Stimulated activated CD4-positive, alpha-beta T cell treated with anti-CD3 and anti-CD28 coated beads, Interleukin-15, amount 100 ng/mL, for 48 hours (primary cell): ENCODE measurements at regions not wholly inside any gene's neighbourhood (a gene's known extent, or its start where the extent isn't known, plus 50 kb on each side); places are given as distances from the start of the nearest gene placed in this dataset.
"Not testable (repeated sequence)": the region's sequence is repeated elsewhere in the genome, so short reads cannot be mapped to it uniquely, and the experiment has no call there.

ENCODE experiments used
- DNase-seq, 2 donors: peaks; one replicate each; pipeline ENCODE4 v3.0.0-alpha.2; 2020; ENCODE audit warnings: low read depth in 2 of 2

DNA sequence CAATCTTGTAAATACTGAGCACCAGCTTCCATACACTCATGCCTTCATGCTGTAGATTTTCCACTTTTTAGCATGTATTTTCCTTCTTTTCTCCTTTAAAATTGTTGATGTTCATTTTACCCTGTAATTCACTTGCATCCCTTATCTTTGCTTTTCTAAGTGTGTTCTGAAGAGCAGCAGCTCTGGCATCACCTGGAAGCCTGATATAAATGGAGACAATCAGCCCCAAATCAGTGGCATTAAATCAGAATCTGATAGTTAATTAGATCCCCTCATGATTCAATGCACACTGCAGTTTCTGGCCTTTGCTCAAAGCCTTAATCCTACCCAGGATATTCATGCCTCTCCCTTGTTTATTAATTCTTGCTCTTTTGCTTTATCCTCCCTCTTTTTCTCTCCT, 942.4 kb downstream of the XPNPEP1 start:
- no peak for DNase-seq

DNA sequence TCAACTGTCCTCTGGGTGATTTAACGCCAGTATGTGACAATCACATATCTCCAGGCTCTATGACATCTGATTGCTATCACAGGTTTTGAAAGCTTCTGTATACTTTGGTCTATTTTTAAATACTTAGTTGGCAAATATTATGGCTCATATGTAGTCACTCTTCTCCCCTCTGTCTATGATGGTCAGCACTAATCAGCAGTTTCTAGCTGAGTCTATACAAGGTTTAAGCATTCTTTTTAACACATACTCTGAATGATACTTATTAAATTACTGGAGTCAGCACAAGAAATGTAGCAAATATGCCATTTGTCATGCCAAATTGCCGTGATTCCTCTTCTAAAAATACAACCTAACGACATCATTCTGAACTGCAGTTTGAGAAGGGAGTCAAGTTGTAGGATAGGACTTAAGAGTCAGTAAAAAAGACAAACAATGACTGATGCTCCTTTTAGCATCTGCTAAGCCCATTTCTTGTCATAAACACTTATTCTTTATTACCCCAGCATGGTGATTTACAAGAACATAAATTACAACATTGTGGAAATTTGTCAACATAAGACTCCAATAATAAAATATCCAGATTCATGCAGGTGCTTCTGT, 947.8 kb downstream of the XPNPEP1 start:
- DNase-seq: no peak

DNA sequence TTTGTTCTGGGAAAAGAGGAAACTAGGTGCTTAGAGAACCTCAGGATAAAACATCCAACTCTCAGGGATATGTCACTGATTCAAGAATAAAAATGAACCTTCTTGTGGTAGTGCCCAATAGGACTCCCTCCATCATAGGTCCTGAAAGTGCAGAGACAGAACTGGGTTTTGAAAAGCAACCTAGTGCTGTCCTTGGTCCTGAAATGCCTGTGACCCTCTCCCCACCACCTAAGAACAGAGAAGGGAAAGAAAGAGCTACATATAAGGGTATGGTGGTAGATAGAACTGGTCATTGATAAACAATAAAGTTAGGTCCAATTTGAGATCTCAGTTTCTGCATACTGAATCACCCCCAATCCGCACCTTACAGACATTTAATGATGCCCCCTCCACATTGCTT, 953.3 kb downstream of the XPNPEP1 start:
- DNase-seq: no peak

DNA sequence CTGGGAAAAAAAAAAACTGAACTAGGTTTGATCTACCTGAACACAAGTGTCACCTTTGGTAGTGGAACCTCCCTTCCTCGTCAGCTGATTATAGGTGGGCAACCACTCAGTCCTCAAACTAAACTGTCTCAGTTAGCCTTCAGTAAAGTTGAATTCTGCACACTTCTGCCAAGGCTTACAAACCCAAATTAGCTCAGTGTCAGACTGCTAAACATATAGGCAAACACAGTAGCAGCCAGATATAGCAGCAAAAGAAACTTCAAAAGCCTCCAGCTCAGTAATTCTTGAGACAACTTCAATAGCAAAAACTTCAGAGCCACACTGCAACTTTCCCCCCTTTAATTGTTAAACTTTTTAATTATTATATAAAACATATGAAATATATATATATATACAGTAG, 956.9 kb downstream of the XPNPEP1 start:
- no peak for DNase-seq

DNA sequence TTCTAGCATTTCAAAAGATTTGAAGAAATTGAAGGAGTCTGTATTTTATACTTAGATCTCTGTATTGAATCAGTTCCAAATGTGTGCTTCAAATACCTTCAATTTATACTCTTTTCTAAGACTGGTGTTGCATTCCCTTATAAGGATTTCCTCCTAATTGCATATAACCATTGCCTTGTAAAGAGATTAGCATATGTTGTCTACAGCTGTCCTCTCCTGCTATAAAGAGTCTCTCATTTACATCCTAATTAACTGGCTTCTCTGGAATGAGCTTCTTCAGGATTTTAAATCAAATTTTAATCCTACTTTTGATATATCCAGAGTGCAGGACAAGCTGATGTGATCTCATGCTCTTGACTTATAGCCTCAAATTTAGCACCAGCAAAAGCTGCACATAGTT, 957.3 kb downstream of the XPNPEP1 start:
- DNase-seq: no peak

DNA sequence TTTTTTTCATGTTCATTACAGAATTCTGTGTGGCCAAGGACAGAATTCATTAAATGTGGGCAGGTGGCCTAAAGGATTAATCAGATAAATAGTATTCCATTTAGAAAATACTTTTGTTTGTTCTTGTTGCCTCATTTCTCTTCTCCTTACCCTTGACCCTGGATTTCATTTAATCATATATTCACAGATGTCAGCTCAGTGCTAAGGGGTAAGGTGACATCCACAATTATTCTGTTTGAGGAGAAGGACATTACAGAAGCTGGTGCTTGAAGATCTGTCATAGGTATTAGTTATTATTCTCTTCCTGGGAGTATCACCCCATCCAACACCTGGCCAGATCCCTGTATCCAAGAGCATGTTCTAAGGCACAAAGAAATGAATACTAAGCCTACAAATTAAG, 961.1 kb downstream of the XPNPEP1 start:
- no peak for DNase-seq

DNA sequence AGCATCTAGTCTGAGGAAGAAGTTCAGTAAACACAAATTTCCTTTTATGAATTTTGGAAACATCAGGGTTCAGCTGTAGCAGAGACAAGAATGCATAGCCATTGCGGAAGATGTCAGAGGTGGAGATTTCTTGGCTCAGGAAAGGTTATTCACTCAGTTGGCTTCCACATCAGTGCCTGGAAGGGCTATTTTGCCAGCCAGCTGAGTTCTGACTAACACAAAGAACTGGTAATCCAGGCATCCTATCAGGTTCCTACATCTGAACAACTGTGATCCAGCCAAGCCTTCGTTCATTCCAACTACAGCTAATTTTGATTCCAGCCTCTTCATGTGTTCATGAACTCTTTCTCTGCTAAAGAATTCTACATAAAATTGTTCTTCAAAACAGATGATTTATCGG, 965.6 kb downstream of the XPNPEP1 start:
- DNase-seq: no peak

DNA sequence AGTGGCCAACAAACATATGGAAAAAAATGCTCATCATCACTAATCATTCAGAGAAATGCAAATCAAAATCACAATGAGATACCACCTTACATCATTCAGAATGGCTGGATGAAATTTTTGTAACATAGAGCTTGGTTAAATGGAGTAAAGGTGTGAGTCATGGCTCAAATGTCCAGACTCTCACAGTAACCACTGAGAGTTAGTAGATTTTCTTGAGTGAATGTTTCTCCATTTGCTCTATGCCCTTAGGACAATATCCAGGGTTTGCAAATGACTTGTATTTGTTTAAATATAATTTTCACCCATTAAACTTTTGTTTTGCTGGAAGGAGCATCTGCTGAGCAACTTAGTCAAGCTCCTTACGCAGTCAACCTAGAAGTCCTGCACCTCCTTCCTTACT, 967.2 kb downstream of the XPNPEP1 start:
- no peak for DNase-seq

DNA sequence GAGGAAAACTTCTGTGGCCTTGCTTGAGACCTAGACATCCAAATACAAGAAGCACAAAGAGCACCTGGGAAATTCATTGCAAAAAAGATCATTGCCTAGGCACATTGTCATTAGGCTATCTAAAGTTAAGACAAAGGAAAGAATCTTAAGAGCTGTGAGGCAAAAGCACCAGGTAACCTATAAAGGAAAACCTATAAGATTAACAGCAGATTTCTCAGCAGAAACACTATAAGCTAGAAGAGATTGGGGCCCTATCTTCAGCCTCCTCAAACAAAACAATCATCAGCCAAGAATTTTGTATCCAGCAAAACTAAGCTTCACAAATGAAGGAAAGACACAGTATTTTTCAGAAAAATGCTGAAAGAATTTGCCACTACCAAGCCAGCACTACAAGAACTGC, 1003.3 kb downstream of the XPNPEP1 start:
- DNase-seq: not testable (repeated sequence)

DNA sequence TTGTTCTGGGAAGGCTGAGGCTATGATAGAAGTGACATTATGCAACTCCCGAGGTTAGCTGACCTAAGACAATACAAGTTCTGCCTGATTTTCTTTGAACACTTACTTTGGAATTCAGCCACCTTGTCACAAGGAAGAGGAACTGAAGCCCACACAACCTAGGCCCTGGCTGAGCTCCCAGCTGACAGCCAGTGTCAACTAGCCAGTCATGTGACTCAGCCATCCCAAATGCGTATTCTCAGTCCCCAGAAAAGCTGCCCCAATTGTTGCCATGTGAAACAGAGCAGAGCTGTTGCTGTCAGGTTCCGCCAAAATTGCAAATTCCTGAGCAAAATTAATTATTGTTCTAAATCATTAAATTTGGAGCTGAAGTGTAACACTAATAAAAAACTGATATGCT, 1010.0 kb downstream of the XPNPEP1 start:
- no peak for DNase-seq

DNA sequence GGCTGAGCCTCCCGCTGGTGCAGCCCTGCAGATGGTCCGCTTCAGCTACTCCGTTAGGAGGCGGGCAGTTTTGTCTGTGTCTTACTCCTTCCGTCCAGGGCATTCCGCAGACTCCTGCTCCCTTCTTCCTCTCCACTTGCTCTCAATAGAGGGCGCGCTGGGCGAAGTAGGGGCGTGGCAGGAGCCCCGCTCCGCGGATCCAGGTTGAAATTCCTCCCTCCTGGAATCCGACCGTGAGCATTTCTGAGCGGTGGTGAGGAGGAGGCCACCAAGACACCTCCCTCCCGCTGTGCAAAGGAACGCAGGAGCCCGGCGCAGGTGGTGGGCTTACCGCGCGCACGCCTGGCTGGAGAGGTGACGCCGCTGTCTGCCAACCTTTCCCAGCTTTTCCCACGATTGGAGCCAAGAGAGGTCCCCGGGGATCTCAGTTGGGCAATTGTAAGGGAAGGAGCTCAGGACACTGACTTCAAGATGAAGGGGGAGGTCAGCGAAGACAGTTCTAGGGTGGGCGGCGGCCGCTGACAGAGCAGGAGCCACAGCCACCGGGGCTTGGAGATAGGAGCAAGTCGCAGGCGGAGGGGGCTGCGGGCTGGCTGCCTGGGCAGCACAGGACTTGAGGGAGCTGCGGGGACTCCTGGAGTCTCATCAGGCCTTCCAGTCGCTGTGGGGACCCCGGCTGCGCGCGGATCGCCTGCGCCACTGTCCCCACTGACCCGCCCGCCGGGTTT, 1011.3 kb downstream of the XPNPEP1 start:
- no peak for DNase-seq

DNA sequence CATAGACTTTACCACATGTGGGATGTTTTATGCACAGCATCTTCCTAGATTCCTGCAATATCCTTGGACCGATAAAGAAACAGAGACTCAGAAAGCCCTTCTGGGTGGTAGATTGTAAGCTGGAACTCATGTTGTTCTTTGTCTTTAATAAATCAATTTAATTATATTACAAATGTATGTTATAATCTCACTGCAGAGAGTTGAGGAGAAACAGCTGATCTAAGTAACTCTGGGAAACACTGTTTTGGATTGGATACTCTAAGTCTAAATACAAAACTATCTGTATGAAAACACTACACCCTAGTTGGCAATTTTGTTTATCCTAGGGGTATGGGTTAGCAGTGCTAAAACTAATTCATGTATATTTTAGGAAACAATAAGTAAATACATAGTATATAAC, 1015.2 kb downstream of the XPNPEP1 start:
- no peak for DNase-seq

DNA sequence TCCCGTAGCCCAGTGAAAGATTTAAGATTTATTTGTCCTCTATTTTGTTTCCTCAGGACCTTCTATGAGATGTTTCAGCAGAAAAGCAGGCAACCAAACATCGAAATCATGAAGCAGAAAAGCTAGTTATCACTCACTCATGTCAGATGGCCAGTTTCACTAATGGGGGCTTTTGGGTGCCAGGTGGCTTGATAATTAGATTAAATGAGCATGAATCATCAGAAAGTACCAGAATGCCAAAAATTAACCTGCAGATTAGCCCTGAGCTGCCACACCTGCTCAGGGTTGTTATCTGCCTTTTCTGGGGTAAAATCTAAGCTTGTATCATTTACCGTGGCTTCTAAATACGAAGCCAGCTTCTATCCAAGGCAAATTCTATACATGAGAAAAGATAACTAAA, 1017.5 kb downstream of the XPNPEP1 start:
- DNase-seq: no peak

DNA sequence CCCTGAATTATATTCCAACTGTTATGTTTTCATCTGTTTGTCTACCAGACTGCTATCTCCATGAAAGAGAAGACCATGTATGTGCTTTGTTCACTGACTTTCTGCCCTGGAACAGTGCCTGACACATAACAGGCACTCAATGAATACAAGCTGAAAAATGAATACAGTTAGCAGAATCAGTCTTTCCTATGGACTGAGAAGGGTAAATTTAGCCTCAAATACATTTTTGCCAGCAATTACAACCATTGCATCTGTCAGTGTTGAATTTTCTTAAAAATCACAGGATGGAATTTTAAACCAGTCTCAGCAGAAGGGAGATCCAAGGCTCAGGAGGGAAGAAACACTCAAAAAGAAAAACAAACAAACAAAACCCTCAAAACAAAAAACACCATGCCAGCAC, 1018.1 kb downstream of the XPNPEP1 start:
- no peak for DNase-seq

DNA sequence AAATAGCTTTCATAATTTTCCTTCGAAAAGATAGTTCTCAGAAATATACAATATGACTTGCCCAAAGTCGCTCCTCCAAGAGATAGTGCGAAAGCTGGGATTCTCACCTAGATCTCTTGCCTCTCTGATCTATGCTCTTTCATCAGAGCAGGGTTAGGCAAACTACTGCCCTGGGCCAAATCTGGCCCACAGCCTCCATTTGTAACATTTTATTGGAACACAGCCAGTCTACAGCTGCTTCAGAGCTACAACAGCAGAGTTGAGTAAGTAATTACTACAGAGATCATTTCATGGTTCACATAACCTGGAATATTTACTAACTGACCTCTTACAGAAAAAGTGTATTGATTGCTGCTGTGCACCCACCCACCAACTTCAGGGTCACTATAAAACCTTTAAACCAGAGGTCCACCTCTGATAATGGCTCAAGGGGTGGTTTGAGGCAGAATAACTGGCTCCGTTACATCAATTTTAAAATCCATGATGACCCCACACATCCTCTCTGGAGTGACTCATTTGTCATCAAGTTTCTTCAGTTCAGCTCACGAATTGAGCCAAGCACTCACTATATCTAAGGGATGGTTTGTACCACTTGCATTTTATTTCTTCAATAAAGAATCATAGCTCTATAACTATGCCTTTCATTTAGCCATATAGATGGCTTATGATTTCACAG, 1019.0 kb downstream of the XPNPEP1 start:
- DNase-seq: no peak

DNA sequence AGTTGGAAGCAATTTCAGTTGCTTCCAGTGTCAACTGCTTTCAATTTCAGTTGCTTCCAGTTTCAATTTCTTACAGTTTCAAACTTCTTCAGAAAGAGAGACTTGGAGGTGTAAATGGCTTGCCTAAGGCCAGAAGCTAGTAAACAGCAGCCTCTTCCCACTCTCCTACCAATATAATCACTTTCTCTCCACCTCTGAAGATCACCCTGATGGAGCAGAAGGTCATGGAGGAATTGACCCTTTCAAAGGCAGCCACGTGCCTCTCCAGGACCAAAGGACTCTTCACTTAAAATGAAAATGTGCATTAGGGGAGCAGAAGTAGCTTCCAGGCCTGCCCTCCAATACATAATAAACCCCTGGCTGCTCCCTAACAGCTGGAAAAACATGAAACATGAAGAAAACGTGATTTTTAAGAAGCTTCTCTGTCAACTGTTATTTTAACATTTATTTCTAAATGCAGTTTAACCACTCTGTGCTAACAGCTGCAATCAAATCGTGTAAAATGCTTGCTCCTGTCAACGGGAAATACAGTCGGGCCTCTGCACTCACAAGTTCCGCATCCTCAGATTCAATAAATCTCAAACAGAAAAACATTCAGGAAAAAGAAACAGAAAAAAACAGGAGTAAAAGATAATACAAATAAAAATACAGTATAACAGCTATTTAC, 1020.6 kb downstream of the XPNPEP1 start:
- no peak for DNase-seq

DNA sequence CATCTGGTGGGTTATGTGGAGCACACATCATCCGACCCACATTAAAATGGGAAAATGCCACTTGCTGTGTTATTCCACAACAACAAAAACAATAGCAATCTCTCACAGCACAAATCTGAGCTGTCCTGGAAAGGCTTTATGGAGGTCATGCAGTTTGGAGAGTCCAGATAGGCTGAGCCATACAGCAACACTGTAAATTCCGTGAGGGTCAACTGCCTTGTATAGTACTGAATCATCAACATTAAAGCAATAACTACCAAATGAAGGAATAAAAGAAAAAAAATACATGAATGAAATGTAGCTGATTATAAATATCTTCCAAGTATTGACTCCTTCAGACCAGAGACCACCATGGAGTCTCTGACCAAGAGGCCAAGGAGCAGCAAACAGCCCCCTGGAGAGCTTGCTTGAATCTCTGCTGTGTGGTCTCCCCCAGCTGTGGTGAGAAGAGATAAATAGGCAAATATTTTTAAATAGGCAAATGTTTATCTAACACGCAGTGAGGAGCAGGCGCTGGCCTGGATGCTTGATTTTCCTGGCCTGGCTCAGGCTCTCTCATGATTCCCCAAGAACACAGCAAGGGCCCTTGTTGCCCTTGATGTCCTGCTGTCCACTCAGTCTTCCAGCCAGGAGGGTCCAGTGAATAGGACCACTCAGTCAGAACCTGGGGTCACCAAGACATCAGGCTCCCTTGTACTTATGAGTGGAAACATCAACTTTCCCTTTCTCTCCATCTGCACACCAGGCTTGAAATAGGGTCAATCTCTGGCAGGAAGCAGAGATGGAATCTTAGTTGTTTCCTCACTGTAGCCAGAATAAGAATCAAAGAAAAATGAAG, 1021.3 kb downstream of the XPNPEP1 start:
- DNase-seq: no peak

DNA sequence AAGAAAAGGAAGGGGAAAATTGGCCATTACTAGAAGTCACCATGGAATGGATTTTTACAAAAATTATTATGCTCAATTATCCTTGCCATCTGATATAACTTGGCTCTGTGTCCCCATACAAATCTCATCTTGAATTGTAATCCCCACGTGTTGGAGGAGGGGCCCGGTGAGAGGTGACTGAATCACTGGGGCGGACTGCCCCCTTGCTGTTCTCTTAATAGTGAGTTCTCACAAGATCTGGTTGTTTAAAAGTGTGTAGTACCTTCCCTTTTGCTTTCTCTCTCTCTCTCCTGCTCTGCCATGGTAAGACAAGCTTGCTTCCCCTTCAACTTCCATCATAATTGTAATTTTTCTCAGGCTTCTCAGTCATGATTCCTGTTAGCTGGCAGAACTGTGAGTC, 1023.6 kb downstream of the XPNPEP1 start:
- DNase-seq: no peak

DNA sequence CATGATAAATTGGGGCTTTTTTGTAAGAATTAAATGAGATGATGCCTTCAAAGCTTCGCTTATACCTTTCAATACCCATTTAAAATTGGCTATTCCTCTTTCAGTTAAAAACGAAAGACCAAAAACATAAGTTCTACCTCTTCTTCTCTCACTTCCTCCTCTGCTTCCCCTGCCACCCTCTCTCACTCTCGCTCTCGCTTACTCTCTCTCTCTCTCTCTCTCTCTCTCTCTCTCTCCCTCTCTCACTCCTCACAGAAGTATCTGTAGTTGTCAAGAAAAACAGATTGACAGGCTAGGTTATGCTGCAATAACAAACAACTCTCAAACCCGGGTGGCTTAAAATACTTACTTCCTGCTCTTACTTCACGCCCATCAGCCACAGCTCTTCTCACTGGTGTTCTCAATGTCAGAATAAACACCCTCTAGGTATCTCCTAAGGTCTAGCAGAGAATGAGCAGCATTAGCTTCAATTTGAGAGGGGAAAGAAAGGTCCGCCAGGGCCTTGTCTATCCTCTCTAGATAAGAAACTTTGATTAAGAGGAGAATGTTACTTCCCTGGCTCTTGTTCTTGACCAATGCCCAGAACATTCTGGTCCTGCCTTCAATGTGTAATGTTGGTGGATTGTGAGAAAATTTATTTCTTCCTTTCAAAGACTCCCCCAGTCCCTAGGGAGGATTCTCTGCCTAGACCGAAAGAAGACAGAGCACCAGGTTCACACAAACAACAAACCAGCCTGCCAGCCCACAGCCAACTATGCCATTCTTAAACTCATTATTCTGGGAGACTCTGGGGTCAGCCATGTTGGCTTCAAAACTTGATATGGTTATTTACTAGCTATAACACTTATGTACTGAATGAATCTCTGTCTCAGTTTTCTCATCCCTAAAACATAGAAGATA, 1028.7 kb downstream of the XPNPEP1 start:
- no peak for DNase-seq

DNA sequence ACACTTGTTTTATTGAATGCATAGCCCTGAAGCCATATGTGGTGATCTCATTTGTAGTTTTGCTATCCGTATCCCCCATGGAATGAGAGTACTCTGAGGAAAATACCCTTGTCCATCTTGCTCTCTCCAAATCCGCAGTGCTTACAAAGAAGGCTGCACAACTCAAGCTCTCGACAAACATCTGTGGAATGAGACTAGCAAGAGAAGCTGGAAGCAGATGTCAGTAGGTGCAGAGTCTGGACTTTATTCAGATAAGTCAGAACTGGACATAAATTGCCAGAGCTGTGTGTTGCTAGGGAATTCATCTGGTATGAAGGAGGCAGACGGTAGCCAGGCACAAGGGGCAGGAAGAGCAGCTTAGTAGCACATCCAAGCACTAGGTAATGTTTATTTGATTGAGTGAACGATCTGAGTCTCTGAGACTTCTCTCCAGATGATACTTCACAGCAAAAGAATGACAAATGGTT, 1046.2 kb downstream of the XPNPEP1 start:
- DNase-seq: no peak

DNA sequence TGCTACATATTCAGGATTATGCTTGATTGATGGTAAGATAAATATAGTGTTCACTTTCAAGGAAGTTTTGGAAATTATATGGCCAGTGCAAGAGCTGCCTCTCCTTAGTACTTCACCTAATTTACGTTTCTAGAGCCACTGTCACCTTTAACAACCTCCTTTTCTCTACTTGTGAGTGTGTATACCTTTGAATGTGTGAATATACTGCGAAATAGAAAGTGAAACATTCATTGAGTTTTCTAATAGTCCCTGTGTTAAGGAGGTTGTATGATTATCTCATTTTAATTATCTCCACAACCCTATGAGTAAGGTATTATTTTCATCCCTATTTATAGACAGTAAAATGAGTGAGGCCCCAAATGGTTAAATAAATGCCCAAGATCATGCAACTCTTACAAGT, 1050.5 kb downstream of the XPNPEP1 start:
- DNase-seq: no peak
